ENCODE measurements at regions not wholly inside any gene's neighbourhood (a gene's known extent, or its start where the extent isn't known, plus 50 kb on each side); places are given as distances from the start of the nearest gene placed in this dataset.

GRCh38 chr4:159541143-159541542 is 438.3 kb downstream of the RAPGEF2 start:
- intact Hi-C loops (cut with micrococcal nuclease) = no loop called here
- peaks cover 11% of the 10 kb centered on the region for H3K9me3 ChIP-seq (replicated peaks)
- TF ChIP-seq CTCF (IDR thresholded peaks at IDR 0.05; ENCODE audit: borderline replicate concordance) = no peak
- H3K4me1 ChIP-seq = no peaks in the 10 kb centered on the region
- no peaks in the 10 kb centered on the region for H3K36me3 ChIP-seq
- H3K27ac ChIP-seq (replicated peaks) = no peak overlapping the region
- H3K4me3 ChIP-seq = no peak overlapping the region
- no peak for DNase-seq
- peaks cover 8% of the 10 kb centered on the region for H3K27me3 ChIP-seq (ENCODE audit: low read depth)

- no peak for TF ChIP-seq CTCF (IDR thresholded peaks at IDR 0.05; ENCODE audit: borderline replicate concordance)
- H3K27me3 ChIP-seq (ENCODE audit: low read depth) = peaks cover 8% of the 10 kb centered on the region
- H3K36me3 ChIP-seq = no peaks in the 10 kb centered on the region
- DNase-seq = no peak
- intact Hi-C loops (cut with micrococcal nuclease) = no loop called here
- no peaks in the 10 kb centered on the region for H3K4me1 ChIP-seq
- H3K27ac ChIP-seq (replicated peaks) = no peak overlapping the region
- no peak overlapping the region for H3K4me3 ChIP-seq
- H3K9me3 ChIP-seq (replicated peaks) = no peaks in the 10 kb centered on the region
Observed at GRCh38 chr4:159542296-159542695, 439.4 kb downstream of the RAPGEF2 start.

- Histone ChIP-seq H3K4me1 (no peaks in the 10 kb centered on the region), H3K27ac (replicated peaks) (no peak overlapping the region), H3K27me3 (ENCODE audit: low read depth) (peaks cover 12% of the 10 kb centered on the region), H3K9me3 (replicated peaks) (no peaks in the 10 kb centered on the region), H3K4me3 (no peak overlapping the region), H3K36me3 (no peaks in the 10 kb centered on the region)
- TF ChIP-seq CTCF (IDR thresholded peaks at IDR 0.05; ENCODE audit: borderline replicate concordance) = no peak
- DNase-seq = no peak
- intact Hi-C loops (cut with micrococcal nuclease) = no loop called here
Observed at GRCh38 chr4:159543831-159544230, 441.0 kb downstream of the RAPGEF2 start.

GRCh38 chr4:159545556-159545955 is 442.7 kb downstream of the RAPGEF2 start:
- H3K4me1 ChIP-seq = no peaks in the 10 kb centered on the region
- no peaks in the 10 kb centered on the region for H3K9me3 ChIP-seq (replicated peaks)
- no peak for TF ChIP-seq CTCF (IDR thresholded peaks at IDR 0.05; ENCODE audit: borderline replicate concordance)
- H3K27me3 ChIP-seq (ENCODE audit: low read depth) = peaks cover 10% of the 10 kb centered on the region
- DNase-seq = no peak
- intact Hi-C loops (cut with micrococcal nuclease) = no loop called here
- no peak overlapping the region for H3K4me3 ChIP-seq
- H3K27ac ChIP-seq (replicated peaks) = no peak overlapping the region
- H3K36me3 ChIP-seq = no peaks in the 10 kb centered on the region

GRCh38 chr4:159547645-159548308 is 444.9 kb downstream of the RAPGEF2 start:
- intact Hi-C loops (cut with micrococcal nuclease) = no loop called here
- no peak overlapping the region for H3K4me3 ChIP-seq
- H3K27me3 ChIP-seq (ENCODE audit: low read depth) = peaks cover 10% of the 10 kb centered on the region
- H3K27ac ChIP-seq (replicated peaks) = no peak overlapping the region
- no peaks in the 10 kb centered on the region for H3K9me3 ChIP-seq (replicated peaks)
- no peak for TF ChIP-seq CTCF (IDR thresholded peaks at IDR 0.05; ENCODE audit: borderline replicate concordance)
- DNase-seq = no peak
- no peaks in the 10 kb centered on the region for H3K4me1 ChIP-seq
- H3K36me3 ChIP-seq = no peaks in the 10 kb centered on the region
